ENCODE measurements at regions not wholly inside any gene's neighbourhood (a gene's known extent, or its start where the extent isn't known, plus 50 kb on each side); places are given as distances from the start of the nearest gene placed in this dataset.

DNA sequence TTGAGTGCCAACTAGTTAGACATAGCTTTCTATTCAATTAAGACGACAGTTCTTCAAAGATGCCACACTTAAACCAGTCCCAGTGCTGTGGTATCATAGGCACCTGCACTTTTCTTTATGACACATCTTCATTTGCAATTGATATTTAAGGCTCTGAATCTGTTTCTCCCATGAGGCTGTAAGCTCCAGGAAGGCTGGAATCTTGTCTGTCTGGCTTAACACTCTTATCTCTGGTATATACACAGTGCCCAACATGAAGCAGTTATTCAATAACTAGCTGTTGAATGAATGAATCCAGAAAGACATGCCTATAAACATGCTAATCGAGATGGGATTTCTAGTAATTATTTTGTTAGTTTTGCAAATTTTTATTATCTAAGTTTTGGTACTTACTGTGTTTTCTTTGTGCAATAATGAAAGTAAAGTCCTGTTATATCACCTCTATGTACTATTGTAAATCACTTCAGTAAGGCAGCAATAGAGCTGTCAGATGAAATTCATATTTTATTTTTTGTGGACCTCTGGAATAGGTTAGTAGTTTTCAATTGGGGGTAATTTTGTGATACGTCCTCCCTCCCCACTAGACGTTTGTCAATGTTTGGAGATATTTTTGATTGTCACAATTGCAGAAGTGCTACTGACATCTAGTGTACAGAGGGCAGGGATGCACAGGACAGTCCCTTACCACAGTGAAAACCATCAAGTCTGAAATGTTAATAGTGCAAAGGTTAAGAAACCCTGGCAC is 51.3 kb upstream of the STEAP4 start:
- DNase-seq = no peak

DNA sequence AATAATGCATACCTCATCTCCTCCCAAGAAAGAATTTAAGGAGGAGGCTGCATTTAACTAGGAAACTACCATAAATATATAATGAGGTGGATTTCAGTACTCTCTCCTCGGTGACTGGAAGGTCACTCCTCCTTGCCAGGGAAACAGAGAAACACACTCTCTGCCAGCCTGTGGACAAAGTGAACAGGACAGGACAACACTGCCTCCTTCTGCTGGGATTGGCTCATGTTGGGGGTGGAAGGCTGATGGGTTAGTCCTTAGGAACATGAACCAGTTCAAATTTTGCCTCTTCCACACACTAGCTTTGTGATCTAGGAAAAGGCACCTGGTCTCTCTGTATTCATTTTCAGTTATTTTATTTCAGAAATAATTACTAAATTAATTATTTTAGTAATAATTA is 50.6 kb upstream of the STEAP4 start:
- no peak for DNase-seq
